ENCODE measurements at regions not wholly inside any gene's neighbourhood (a gene's known extent, or its start where the extent isn't known, plus 50 kb on each side); places are given as distances from the start of the nearest gene placed in this dataset.

GRCh38 chr17:54781389-54781788 lies 119.3 kb upstream of the TOM1L1 start:
- H4K8ac ChIP-seq (ENCODE audit: low read depth, low read length): no peak overlapping the region
- DNase-seq: no peak

GRCh38 chr17:54784305-54784704 lies 116.3 kb upstream of the TOM1L1 start:
- WGBS (ENCODE audit: extremely low coverage, insufficient coverage, low lambda C conversion rate): no CpG with 5 or more reads among the region's 3 CpGs
- Histone ChIP-seq H2AK5ac (ENCODE audit: low read length) (no peak overlapping the region), H3K56ac (ENCODE audit: low read length) (no peak overlapping the region), H3K4me2 (ENCODE audit: low read length) (no peak overlapping the region), H3K36me3 (ENCODE audit: control insufficient read depth, insufficient read depth, low read length) (no peaks in the 10 kb centered on the region), H3K79me1 (ENCODE audit: low read length) (no peaks in the 10 kb centered on the region), H4K5ac (ENCODE audit: low read length) (no peak overlapping the region), H3K27me3 (ENCODE audit: insufficient read depth, low read length, poor library complexity) (no peaks in the 10 kb centered on the region), H3K18ac (ENCODE audit: low read length) (no peak overlapping the region), H3K4me1 (ENCODE audit: control insufficient read depth, low read depth, low read length) (no peaks in the 10 kb centered on the region), H4K8ac (ENCODE audit: low read depth, low read length) (no peak overlapping the region), H3K4me3 (ENCODE audit: low read length) (no peak overlapping the region), H3K9ac (ENCODE audit: low read length) (no peak overlapping the region), H2BK120ac (ENCODE audit: low read depth, low read length) (no peak overlapping the region), H3K27ac (ENCODE audit: low read depth, low read length) (no peak overlapping the region), H3K23ac (ENCODE audit: low read length) (no peak overlapping the region), H2BK15ac (replicated peaks; ENCODE audit: low read depth) (no peak overlapping the region), H3K4ac (ENCODE audit: low read depth, low read length) (no peak overlapping the region), H3K79me2 (ENCODE audit: control insufficient read depth, insufficient read depth, low read length) (no peaks in the 10 kb centered on the region), H2BK5ac (ENCODE audit: low read length) (no peak overlapping the region)
- no peak for DNase-seq

More at GRCh38 chr17:54781389-54781788, 119.3 kb upstream of the TOM1L1 start:
- H3K56ac ChIP-seq (ENCODE audit: low read length): no peak overlapping the region
- H2BK5ac ChIP-seq (ENCODE audit: low read length): no peak overlapping the region
- no peak overlapping the region for H3K9ac ChIP-seq (ENCODE audit: low read length)
- no peaks in the 10 kb centered on the region for H3K36me3 ChIP-seq (ENCODE audit: control insufficient read depth, insufficient read depth, low read length)
- no peak overlapping the region for H3K4ac ChIP-seq (ENCODE audit: low read depth, low read length)
- no peaks in the 10 kb centered on the region for H3K4me1 ChIP-seq (ENCODE audit: control insufficient read depth, low read depth, low read length)
- no peaks in the 10 kb centered on the region for H3K79me2 ChIP-seq (ENCODE audit: control insufficient read depth, insufficient read depth, low read length)
- H3K4me2 ChIP-seq (ENCODE audit: low read length): no peak overlapping the region
- H3K27ac ChIP-seq (ENCODE audit: low read depth, low read length): no peak overlapping the region
- no peak overlapping the region for H2BK120ac ChIP-seq (ENCODE audit: low read depth, low read length)
- H4K5ac ChIP-seq (ENCODE audit: low read length): no peak overlapping the region
- H3K4me3 ChIP-seq (ENCODE audit: low read length): no peak overlapping the region
- H2AK5ac ChIP-seq (ENCODE audit: low read length): no peak overlapping the region
- H3K27me3 ChIP-seq (ENCODE audit: insufficient read depth, low read length, poor library complexity): no peaks in the 10 kb centered on the region
- H3K23ac ChIP-seq (ENCODE audit: low read length): no peak overlapping the region
- WGBS (ENCODE audit: extremely low coverage, insufficient coverage, low lambda C conversion rate): no CpG with 5 or more reads among the region's 3 CpGs
- no peak overlapping the region for H3K18ac ChIP-seq (ENCODE audit: low read length)
- no peaks in the 10 kb centered on the region for H3K79me1 ChIP-seq (ENCODE audit: low read length)
- H2BK15ac ChIP-seq (replicated peaks; ENCODE audit: low read depth): no peak overlapping the region

DNA sequence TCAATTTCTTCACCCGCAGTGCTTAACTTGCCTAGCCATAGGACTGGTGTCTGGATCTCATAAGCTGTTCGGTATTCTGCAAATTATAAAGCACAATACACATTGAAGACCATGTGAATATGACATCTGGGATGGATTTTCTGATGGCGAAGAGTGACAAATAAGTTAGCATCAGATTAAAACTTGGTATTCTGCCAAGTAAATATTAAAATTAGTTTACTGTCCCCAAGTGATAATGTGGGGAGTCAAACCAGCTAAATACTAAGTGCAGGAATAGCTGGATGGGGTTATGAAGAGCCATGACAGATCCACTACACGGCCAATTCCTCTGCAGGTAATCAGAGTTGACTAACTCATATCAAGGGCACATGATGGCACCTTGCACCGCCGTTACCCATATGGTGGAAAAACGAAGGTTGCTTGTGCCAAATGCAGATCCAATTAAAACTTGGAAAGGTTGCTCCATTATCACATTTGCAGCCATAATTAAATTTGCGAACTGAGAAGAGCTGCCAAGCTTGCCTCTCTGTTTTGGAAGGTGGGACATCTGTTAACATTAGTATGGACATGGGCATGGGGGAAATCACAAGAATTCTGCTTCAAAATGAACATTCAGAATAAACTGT lies 114.9 kb upstream of the TOM1L1 start:
- no peaks in the 10 kb centered on the region for H3K79me1 ChIP-seq (ENCODE audit: low read length)
- H2BK120ac ChIP-seq (ENCODE audit: low read depth, low read length): no peak overlapping the region
- no peak overlapping the region for H3K23ac ChIP-seq (ENCODE audit: low read length)
- H2BK15ac ChIP-seq (replicated peaks; ENCODE audit: low read depth): no peak overlapping the region
- H3K36me3 ChIP-seq (ENCODE audit: control insufficient read depth, insufficient read depth, low read length): no peaks in the 10 kb centered on the region
- H3K4me2 ChIP-seq (ENCODE audit: low read length): no peak overlapping the region
- no peak overlapping the region for H3K18ac ChIP-seq (ENCODE audit: low read length)
- H3K27ac ChIP-seq (ENCODE audit: low read depth, low read length): no peak overlapping the region
- no peak overlapping the region for H4K8ac ChIP-seq (ENCODE audit: low read depth, low read length)
- no CpG with 5 or more reads among the region's 8 CpGs for WGBS (ENCODE audit: extremely low coverage, insufficient coverage, low lambda C conversion rate)
- no peak for DNase-seq
- no peaks in the 10 kb centered on the region for H3K27me3 ChIP-seq (ENCODE audit: insufficient read depth, low read length, poor library complexity)
- no peak overlapping the region for H4K5ac ChIP-seq (ENCODE audit: low read length)
- no peak overlapping the region for H2AK5ac ChIP-seq (ENCODE audit: low read length)
- H3K79me2 ChIP-seq (ENCODE audit: control insufficient read depth, insufficient read depth, low read length): no peaks in the 10 kb centered on the region
- H3K56ac ChIP-seq (ENCODE audit: low read length): no peak overlapping the region
- no peak overlapping the region for H3K4ac ChIP-seq (ENCODE audit: low read depth, low read length)
- no peak overlapping the region for H2BK5ac ChIP-seq (ENCODE audit: low read length)
- H3K9ac ChIP-seq (ENCODE audit: low read length): no peak overlapping the region
- no peaks in the 10 kb centered on the region for H3K4me1 ChIP-seq (ENCODE audit: control insufficient read depth, low read depth, low read length)
- H3K4me3 ChIP-seq (ENCODE audit: low read length): no peak overlapping the region

DNA sequence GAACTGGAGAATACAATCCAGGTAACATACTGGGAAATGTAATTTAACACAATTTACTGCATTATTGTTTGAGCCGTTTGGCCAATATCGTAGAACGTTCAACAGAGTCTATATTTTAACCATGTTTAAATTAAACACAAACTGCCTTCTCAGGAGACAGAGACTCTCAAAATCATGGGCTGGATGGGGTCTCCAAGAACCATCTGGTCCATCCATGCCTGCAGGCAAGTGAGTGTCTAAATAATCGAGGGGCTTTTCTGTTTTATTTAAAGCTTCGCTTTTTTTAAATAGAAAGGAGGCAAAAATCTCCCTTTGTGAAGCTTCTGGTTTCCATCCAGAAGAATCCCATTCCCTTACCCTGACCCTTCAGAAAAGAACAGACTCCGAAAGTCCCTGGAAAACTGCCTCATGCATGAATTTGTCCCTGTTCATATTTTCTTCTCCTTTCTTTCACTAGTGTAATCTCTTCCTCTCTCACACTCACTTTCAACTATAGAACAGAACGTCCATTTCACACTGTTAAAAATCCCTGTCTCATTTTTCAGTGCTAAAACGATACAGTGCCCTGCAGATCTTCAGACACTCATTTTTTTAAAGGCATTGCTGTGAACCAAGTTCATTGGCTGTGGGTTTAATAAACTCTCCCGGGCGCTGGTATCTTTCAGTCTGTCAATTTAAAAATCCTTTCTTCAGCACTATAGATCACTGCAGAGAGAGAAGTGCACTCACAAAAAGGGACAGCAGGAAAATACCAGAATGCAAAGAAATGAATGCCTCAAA lies 111.4 kb upstream of the TOM1L1 start:
- H3K4me3 ChIP-seq (ENCODE audit: low read length): no peak overlapping the region
- H4K5ac ChIP-seq (ENCODE audit: low read length): no peak overlapping the region
- no peak overlapping the region for H3K27ac ChIP-seq (ENCODE audit: low read depth, low read length)
- no peaks in the 10 kb centered on the region for H3K36me3 ChIP-seq (ENCODE audit: control insufficient read depth, insufficient read depth, low read length)
- no peak overlapping the region for H2AK5ac ChIP-seq (ENCODE audit: low read length)
- H4K8ac ChIP-seq (ENCODE audit: low read depth, low read length): no peak overlapping the region
- no peaks in the 10 kb centered on the region for H3K27me3 ChIP-seq (ENCODE audit: insufficient read depth, low read length, poor library complexity)
- no peaks in the 10 kb centered on the region for H3K79me2 ChIP-seq (ENCODE audit: control insufficient read depth, insufficient read depth, low read length)
- H3K9ac ChIP-seq (ENCODE audit: low read length): no peak overlapping the region
- H2BK15ac ChIP-seq (replicated peaks; ENCODE audit: low read depth): no peak overlapping the region
- H3K23ac ChIP-seq (ENCODE audit: low read length): no peak overlapping the region
- no peak overlapping the region for H3K4me2 ChIP-seq (ENCODE audit: low read length)
- H3K79me1 ChIP-seq (ENCODE audit: low read length): no peaks in the 10 kb centered on the region
- H2BK5ac ChIP-seq (ENCODE audit: low read length): no peak overlapping the region
- H3K4ac ChIP-seq (ENCODE audit: low read depth, low read length): no peak overlapping the region
- H3K18ac ChIP-seq (ENCODE audit: low read length): no peak overlapping the region
- H3K56ac ChIP-seq (ENCODE audit: low read length): no peak overlapping the region
- H2BK120ac ChIP-seq (ENCODE audit: low read depth, low read length): no peak overlapping the region
- no peaks in the 10 kb centered on the region for H3K4me1 ChIP-seq (ENCODE audit: control insufficient read depth, low read depth, low read length)
- WGBS (ENCODE audit: extremely low coverage, insufficient coverage, low lambda C conversion rate): no CpG with 5 or more reads among the region's 10 CpGs
- no peak for DNase-seq

GRCh38 chr17:54793271-54793670 lies 107.4 kb upstream of the TOM1L1 start:
- WGBS (ENCODE audit: extremely low coverage, insufficient coverage, low lambda C conversion rate): no CpG with 5 or more reads among the region's 3 CpGs
- Histone ChIP-seq H3K56ac (ENCODE audit: low read length) (no peak overlapping the region), H3K9ac (ENCODE audit: low read length) (no peak overlapping the region), H3K4me3 (ENCODE audit: low read length) (no peak overlapping the region), H4K5ac (ENCODE audit: low read length) (no peak overlapping the region), H3K79me2 (ENCODE audit: control insufficient read depth, insufficient read depth, low read length) (no peaks in the 10 kb centered on the region), H2BK15ac (replicated peaks; ENCODE audit: low read depth) (no peak overlapping the region), H3K27ac (ENCODE audit: low read depth, low read length) (no peak overlapping the region), H4K8ac (ENCODE audit: low read depth, low read length) (no peak overlapping the region), H2BK120ac (ENCODE audit: low read depth, low read length) (no peak overlapping the region), H2AK5ac (ENCODE audit: low read length) (no peak overlapping the region), H2BK5ac (ENCODE audit: low read length) (no peak overlapping the region), H3K18ac (ENCODE audit: low read length) (no peak overlapping the region), H3K4me1 (ENCODE audit: control insufficient read depth, low read depth, low read length) (no peaks in the 10 kb centered on the region), H3K27me3 (ENCODE audit: insufficient read depth, low read length, poor library complexity) (no peaks in the 10 kb centered on the region), H3K4me2 (ENCODE audit: low read length) (no peak overlapping the region), H3K4ac (ENCODE audit: low read depth, low read length) (no peak overlapping the region), H3K79me1 (ENCODE audit: low read length) (no peaks in the 10 kb centered on the region), H3K36me3 (ENCODE audit: control insufficient read depth, insufficient read depth, low read length) (no peaks in the 10 kb centered on the region), H3K23ac (ENCODE audit: low read length) (no peak overlapping the region)
- no peak for DNase-seq

- no peak overlapping the region for H3K4me3 ChIP-seq (ENCODE audit: low read length)
- no peak overlapping the region for H3K27ac ChIP-seq (ENCODE audit: low read depth, low read length)
- DNase-seq: no peak
Measured at GRCh38 chr17:54795046-54795445, 105.6 kb upstream of the TOM1L1 start.

More at GRCh38 chr17:54795046-54795445, 105.6 kb upstream of the TOM1L1 start:
- Histone ChIP-seq H2BK5ac (ENCODE audit: low read length) (no peak overlapping the region), H3K56ac (ENCODE audit: low read length) (no peak overlapping the region), H3K79me1 (ENCODE audit: low read length) (no peaks in the 10 kb centered on the region), H3K4me1 (ENCODE audit: control insufficient read depth, low read depth, low read length) (no peaks in the 10 kb centered on the region), H4K8ac (ENCODE audit: low read depth, low read length) (no peak overlapping the region), H3K18ac (ENCODE audit: low read length) (no peak overlapping the region), H4K5ac (ENCODE audit: low read length) (no peak overlapping the region), H2BK15ac (replicated peaks; ENCODE audit: low read depth) (no peak overlapping the region), H2BK120ac (ENCODE audit: low read depth, low read length) (no peak overlapping the region), H2AK5ac (ENCODE audit: low read length) (no peak overlapping the region), H3K27me3 (ENCODE audit: insufficient read depth, low read length, poor library complexity) (no peaks in the 10 kb centered on the region), H3K79me2 (ENCODE audit: control insufficient read depth, insufficient read depth, low read length) (no peaks in the 10 kb centered on the region), H3K23ac (ENCODE audit: low read length) (no peak overlapping the region), H3K4me2 (ENCODE audit: low read length) (no peak overlapping the region), H3K4ac (ENCODE audit: low read depth, low read length) (no peak overlapping the region), H3K9ac (ENCODE audit: low read length) (no peak overlapping the region), H3K36me3 (ENCODE audit: control insufficient read depth, insufficient read depth, low read length) (no peaks in the 10 kb centered on the region)
